Left lung (tissue), 4 donors: ENCODE measurements at regions not wholly inside any gene's neighbourhood (a gene's known extent, or its start where the extent isn't known, plus 50 kb on each side); places are given as distances from the start of the nearest gene placed in this dataset.
"Not testable (repeated sequence)": the region's sequence is repeated elsewhere in the genome, so short reads cannot be mapped to it uniquely, and the experiment has no call there.

Source experiments
- ATAC-seq: fragments of 200-7000 bp; cut with Tn5 transposase; one replicate; pipeline ENCODE4 v1.9.1; 2020; ENCODE audit warnings: moderate library complexity
- DNase-seq, 4 donors: peaks; one replicate each; pipeline ENCODE4 v3.0.0-alpha.2; 2013 to 2020
- H3K27ac ChIP-seq, 2 donors: fragments of 200-600 bp; sonication (generic) in 1 of 2; one replicate each; pipeline versions ENCODE4 v1.5.0 to v1.8.0; 2020 to 2021
- H3K27me3 ChIP-seq, 2 donors: fragments of 200-600 bp; sonication (generic) in 1 of 2; one replicate each; pipeline versions ENCODE4 v1.5.0 to v1.8.0; 2020 to 2021
- H3K36me3 ChIP-seq, 2 donors: fragments of 200-600 bp; sonication (generic) in 1 of 2; one replicate each; pipeline versions ENCODE4 v1.5.0 to v1.8.0; 2020 to 2021
- H3K4me1 ChIP-seq, 2 donors: fragments of 200-600 bp; one replicate each; pipeline ENCODE4 v1.8.0; 2021
- H3K4me3 ChIP-seq, 2 donors: fragments of 200-600 bp; sonication (generic) in 1 of 2; one replicate each; pipeline versions ENCODE4 v1.5.0 to v1.8.0; 2020 to 2021; ENCODE audit warnings: mild to moderate bottlenecking in 1 of 2
- H3K9me3 ChIP-seq, 2 donors: fragments of 200-600 bp; sonication (generic) in 1 of 2; one replicate each; pipeline versions ENCODE4 v1.5.0 to v1.8.0; 2020 to 2021
- CTCF ChIP-seq, 2 donors: fragments of 200-600 bp; sonication (generic) in 1 of 2; IDR thresholded peaks; one replicate each; pipeline versions ENCODE4 v1.5.0 to v1.8.0; 2021; ENCODE audit warnings: antibody characterized with exemption in 2 of 2
- intact Hi-C, 2 donors: fragments of 100-400 bp; cut with DNase I; formaldehyde crosslinking; loops; one replicate each; pipeline versions ENCODE4 v1.11.2 to v1.14.2; 2022
- donor health status: DM: no; HTN: yes; CAD: no.
- donor health status: DM: no; HTN: no; CAD: no.

- DNase-seq: no peak
- intact Hi-C loops: no loop called here
- no peak for ATAC-seq
- Histone ChIP-seq H3K27me3 (no peaks in the 10 kb centered on the region), H3K9me3 (peaks cover 0 to 2% of the 10 kb centered on the region in 2 donors), H3K4me1 (no peaks in the 10 kb centered on the region), H3K4me3 (no peak overlapping the region), H3K27ac (no peak overlapping the region), H3K36me3 (no peaks in the 10 kb centered on the region)
- TF ChIP-seq CTCF (IDR thresholded peaks at IDR 0.05): no peak
Observed at GRCh38 chr18:72995558-72995957, 127.8 kb upstream of the NETO1 start.

- no peak for ATAC-seq
- Histone ChIP-seq H3K27ac (no peak overlapping the region), H3K4me3 (no peak overlapping the region), H3K4me1 (no peaks in the 10 kb centered on the region), H3K36me3 (no peaks in the 10 kb centered on the region), H3K9me3 (peaks cover 0 to 2% of the 10 kb centered on the region in 2 donors), H3K27me3 (no peaks in the 10 kb centered on the region)
- intact Hi-C loops: no loop called here
- no peak for TF ChIP-seq CTCF (IDR thresholded peaks at IDR 0.05)
- DNase-seq: no peak
Observed at GRCh38 chr18:72993250-72993649, 125.5 kb upstream of the NETO1 start.

GRCh38 chr18:72991379-72991778, 123.6 kb upstream of the NETO1 start:
- TF ChIP-seq CTCF (IDR thresholded peaks at IDR 0.05): no peak
- Histone ChIP-seq H3K4me3 (no peak overlapping the region), H3K36me3 (no peaks in the 10 kb centered on the region), H3K27me3 (no peaks in the 10 kb centered on the region), H3K4me1 (no peaks in the 10 kb centered on the region), H3K9me3 (peaks cover 0 to 12% of the 10 kb centered on the region in 2 donors), H3K27ac (no peak overlapping the region)
- ATAC-seq (no peak), DNase-seq (no peak)
- intact Hi-C loops: no loop called here

- peaks cover 0 to 37% of the 10 kb centered on the region in 2 donors for H3K9me3 ChIP-seq
- ATAC-seq, DNase-seq, H3K36me3 ChIP-seq, H3K4me1 ChIP-seq, intact Hi-C loops, H3K27me3 ChIP-seq, H3K4me3 ChIP-seq, H3K27ac ChIP-seq: not testable (repeated sequence)
Observed at GRCh38 chr18:72987570-72987969, 119.8 kb upstream of the NETO1 start.

GRCh38 chr18:72986103-72986502, 118.3 kb upstream of the NETO1 start:
- Histone ChIP-seq H3K4me1 (no peaks in the 10 kb centered on the region), H3K9me3 (peaks cover 0 to 37% of the 10 kb centered on the region in 2 donors), H3K4me3 (no peak overlapping the region), H3K27ac (no peak overlapping the region), H3K36me3 (no peaks in the 10 kb centered on the region), H3K27me3 (no peaks in the 10 kb centered on the region)
- TF ChIP-seq CTCF (IDR thresholded peaks at IDR 0.05): no peak
- DNase-seq (no peak), ATAC-seq (no peak)
- intact Hi-C loops: no loop called here

- Histone ChIP-seq H3K9me3 (peaks cover 0 to 37% of the 10 kb centered on the region in 2 donors), H3K4me1 (no peaks in the 10 kb centered on the region), H3K4me3 (no peak overlapping the region), H3K27me3 (no peaks in the 10 kb centered on the region), H3K36me3 (no peaks in the 10 kb centered on the region), H3K27ac (no peak overlapping the region)
- no peak for ATAC-seq
- TF ChIP-seq CTCF (IDR thresholded peaks at IDR 0.05): no peak
- intact Hi-C loops: no loop called here
- DNase-seq: no peak
Observed at GRCh38 chr18:72985686-72986085, 117.9 kb upstream of the NETO1 start.
